ENCODE measurements at regions not wholly inside any gene's neighbourhood (a gene's known extent, or its start where the extent isn't known, plus 50 kb on each side); places are given as distances from the start of the nearest gene placed in this dataset.

GRCh38 chr12:23057571-23057970 is 432.6 kb downstream of the ETNK1 start:
- Histone ChIP-seq H3K9me3 (ENCODE audit: insufficient read depth, low read depth, low read length) (no peaks in the 10 kb centered on the region), H3K4me3 (ENCODE audit: low read length, poor library complexity, severe bottlenecking) (no peak overlapping the region), H2AFZ (ENCODE audit: low read length) (no peak overlapping the region), H3F3A (ENCODE audit: low read depth) (no peaks in the 10 kb centered on the region), H3K4me2 (ENCODE audit: low read depth, low read length, poor library complexity, severe bottlenecking) (no peak overlapping the region), H4K20me1 (ENCODE audit: insufficient read depth, low read length, poor library complexity, severe bottlenecking) (no peaks in the 10 kb centered on the region), H3K9me2 (replicated peaks; ENCODE audit: low read depth, low read length) (no peaks in the 10 kb centered on the region), H3K4me1 (ENCODE audit: insufficient read depth, low read length, poor library complexity, severe bottlenecking) (no peaks in the 10 kb centered on the region), H3K36me3 (ENCODE audit: insufficient read depth, low read length) (no peaks in the 10 kb centered on the region), H3K79me2 (ENCODE audit: insufficient read depth, low read length) (no peaks in the 10 kb centered on the region), H3K9ac (ENCODE audit: low read depth, low read length, poor library complexity, severe bottlenecking) (no peak overlapping the region), H3K27me3 (ENCODE audit: insufficient read depth, low read length, poor library complexity, severe bottlenecking) (no peaks in the 10 kb centered on the region)
- TF ChIP-seq CTCF (conservative IDR thresholded peaks at IDR 0.05; ENCODE audit: low read length) (no peak), EZH2phosphoT487 (IDR thresholded peaks at IDR 0.05; ENCODE audit: borderline replicate concordance) (no peak)

DNA sequence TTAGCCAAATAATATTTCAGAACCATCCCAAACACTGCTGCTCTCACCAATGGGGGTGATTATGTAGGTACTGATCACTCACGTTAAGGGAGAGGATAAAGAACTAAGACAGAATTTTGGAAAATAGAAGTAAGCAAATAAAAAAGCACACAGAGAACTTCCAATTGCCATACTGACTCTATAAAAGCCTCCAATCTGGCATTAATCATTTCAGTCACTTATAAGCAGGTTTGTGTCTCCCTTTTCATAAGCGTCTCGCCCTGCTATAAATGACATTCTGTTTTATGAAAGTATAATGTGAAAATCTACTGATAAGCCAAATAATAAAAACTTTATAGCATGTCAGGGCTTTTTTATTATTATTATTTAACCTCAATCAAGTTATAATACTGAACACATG is 435.2 kb downstream of the ETNK1 start:
- Histone ChIP-seq H3K9me2 (replicated peaks; ENCODE audit: low read depth, low read length) (no peaks in the 10 kb centered on the region), H3K27me3 (ENCODE audit: insufficient read depth, low read length, poor library complexity, severe bottlenecking) (no peaks in the 10 kb centered on the region), H3K79me2 (ENCODE audit: insufficient read depth, low read length) (no peaks in the 10 kb centered on the region), H3K4me2 (ENCODE audit: low read depth, low read length, poor library complexity, severe bottlenecking) (no peak overlapping the region), H2AFZ (ENCODE audit: low read length) (no peak overlapping the region), H3K4me3 (ENCODE audit: low read length, poor library complexity, severe bottlenecking) (no peak overlapping the region), H3K9me3 (ENCODE audit: insufficient read depth, low read depth, low read length) (no peaks in the 10 kb centered on the region), H3K36me3 (ENCODE audit: insufficient read depth, low read length) (no peaks in the 10 kb centered on the region), H3K9ac (ENCODE audit: low read depth, low read length, poor library complexity, severe bottlenecking) (no peak overlapping the region), H3K4me1 (ENCODE audit: insufficient read depth, low read length, poor library complexity, severe bottlenecking) (no peaks in the 10 kb centered on the region), H4K20me1 (ENCODE audit: insufficient read depth, low read length, poor library complexity, severe bottlenecking) (no peaks in the 10 kb centered on the region), H3F3A (ENCODE audit: low read depth) (no peaks in the 10 kb centered on the region)
- TF ChIP-seq CTCF (conservative IDR thresholded peaks at IDR 0.05; ENCODE audit: low read length): no peak
- no peak for TF ChIP-seq EZH2phosphoT487 (IDR thresholded peaks at IDR 0.05; ENCODE audit: borderline replicate concordance)

DNA sequence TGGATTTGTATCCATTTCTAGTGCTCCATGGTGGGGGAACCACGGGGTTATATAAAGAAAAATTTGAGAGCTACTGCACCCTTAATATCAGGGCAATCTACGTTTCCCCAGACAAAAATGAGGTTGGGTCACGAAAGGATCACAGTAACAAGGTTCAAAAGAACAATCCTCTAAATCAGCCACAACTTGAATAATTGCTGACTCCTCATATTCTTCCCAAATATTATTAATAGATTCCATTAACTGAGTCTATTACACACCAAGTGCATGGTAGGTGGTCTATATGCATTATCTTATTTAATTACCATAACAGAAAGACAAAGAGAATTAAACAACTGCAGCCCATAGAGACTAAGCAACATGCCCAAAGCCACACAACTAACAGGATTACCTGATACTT is 438.2 kb downstream of the ETNK1 start:
- Histone ChIP-seq H3K36me3 (ENCODE audit: insufficient read depth, low read length) (no peaks in the 10 kb centered on the region), H4K20me1 (ENCODE audit: insufficient read depth, low read length, poor library complexity, severe bottlenecking) (no peaks in the 10 kb centered on the region), H2AFZ (ENCODE audit: low read length) (no peak overlapping the region), H3K9me3 (ENCODE audit: insufficient read depth, low read depth, low read length) (no peaks in the 10 kb centered on the region), H3K4me3 (ENCODE audit: low read length, poor library complexity, severe bottlenecking) (no peak overlapping the region), H3F3A (ENCODE audit: low read depth) (no peaks in the 10 kb centered on the region), H3K4me2 (ENCODE audit: low read depth, low read length, poor library complexity, severe bottlenecking) (no peak overlapping the region), H3K27me3 (ENCODE audit: insufficient read depth, low read length, poor library complexity, severe bottlenecking) (no peaks in the 10 kb centered on the region), H3K4me1 (ENCODE audit: insufficient read depth, low read length, poor library complexity, severe bottlenecking) (no peaks in the 10 kb centered on the region), H3K9me2 (replicated peaks; ENCODE audit: low read depth, low read length) (no peaks in the 10 kb centered on the region), H3K79me2 (ENCODE audit: insufficient read depth, low read length) (no peaks in the 10 kb centered on the region), H3K9ac (ENCODE audit: low read depth, low read length, poor library complexity, severe bottlenecking) (no peak overlapping the region)
- no peak for TF ChIP-seq EZH2phosphoT487 (IDR thresholded peaks at IDR 0.05; ENCODE audit: borderline replicate concordance)
- no peak for TF ChIP-seq CTCF (conservative IDR thresholded peaks at IDR 0.05; ENCODE audit: low read length)

Measured in Loucy (cell line).